Adrenal gland (tissue), 9 donors: ENCODE measurements at regions not wholly inside any gene's neighbourhood (a gene's known extent, or its start where the extent isn't known, plus 50 kb on each side); places are given as distances from the start of the nearest gene placed in this dataset.

Experiments used
- DNase-seq, 7 donors: peaks; one replicate each; pipeline ENCODE4 v3.0.0-alpha.2; 2019 to 2020
- H3K27ac ChIP-seq, 5 donors: fragments of 200-600 bp; sonication (generic) in 4 of 5; 1 replicate in 3 of 5; 2 replicates in 2 of 5; pipeline versions ENCODE4 v1.5.1 to v1.8.0; 2016 to 2020; ENCODE audit warnings: mild to moderate bottlenecking in 1 of 5
- H3K27me3 ChIP-seq: fragments of 200-600 bp; 2 replicates; pipeline ENCODE4 v1.8.0; 2021
- H3K36me3 ChIP-seq, 2 donors: fragments of 200-600 bp; replicated peaks in 1 of 2; 1 replicate in 1 of 2; 2 replicates in 1 of 2; pipeline versions ENCODE4 v1.5.1 to v1.8.0; 2018 to 2022
- H3K4me1 ChIP-seq, 2 donors: fragments of 200-600 bp; replicated peaks in 1 of 2; 1 replicate in 1 of 2; 2 replicates in 1 of 2; pipeline versions ENCODE4 v1.5.1 to v1.8.0; 2018 to 2021
- H3K4me3 ChIP-seq, 4 donors: fragments of 200-600 bp; sonication (generic) in 3 of 4; one replicate each; pipeline ENCODE4 v1.5.1; 2016 to 2018
- H3K9me3 ChIP-seq, 3 donors: fragments of 200-600 bp; sonication (generic) in 1 of 3; replicated peaks in 1 of 3; 1 replicate in 2 of 3; 2 replicates in 1 of 3; pipeline versions ENCODE4 v1.5.1 to v1.8.0; 2016 to 2021
- POLR2A ChIP-seq, 2 donors: fragments of 450-650 bp; IDR thresholded peaks; one replicate each; pipeline ENCODE4 v1.6.1; 2017; ENCODE audit warnings: antibody characterized with exemption in 2 of 2, mild to moderate bottlenecking in 2 of 2, moderate library complexity in 1 of 2
- WGBS, 4 donors: extraction: QIAGEN DNeasy Blood & Tissue Kit in 2 of 4; methylation state at CpG; one replicate each; pipeline versions ENCODE4 v1.1.5 to v1.1.7; 2013 to 2017; 5-methylcytosine and 5-hydroxymethylcytosine counted together
- intact Hi-C, 2 donors: fragments of 100-400 bp; cut with DNase I; formaldehyde crosslinking; loops; one replicate each; pipeline versions ENCODE4 v1.14.1 to v1.15.0; 2022 to 2023
- small RNA-seq, 2 donors: library from RNA; depleted of rRNA; stranded (forward); fragments of <200 nt; gene quantifications; one replicate each; pipeline ENCODE3, GENCODE V24; 2016
- TF ChIP-seq, protein P1 (sequence below), 6 experiments: fragments of 450-650 bp in 4 of 6; fragments of 200-600 bp in 2 of 6; sonication (generic) in 1 of 6; IDR thresholded peaks; 1 replicate in 5 of 6; 2 replicates in 1 of 6; pipeline versions ENCODE4 v1.5.1 to v1.8.0; 2016 to 2021; ENCODE audit warnings: antibody characterized with exemption in 6 of 6, mild to moderate bottlenecking in 2 of 6, moderate library complexity in 1 of 6
- donor health status: healthy with polysubstance abuse.
- donor health status: Bipolar disorder and iron deficiency.
- donor health status: DM: yes; HTN: yes; CAD: no.
- donor health status: DM: no; HTN: no; CAD: no.
- donor health status: DM: no; HTN: no; CAD: no.

DNA sequence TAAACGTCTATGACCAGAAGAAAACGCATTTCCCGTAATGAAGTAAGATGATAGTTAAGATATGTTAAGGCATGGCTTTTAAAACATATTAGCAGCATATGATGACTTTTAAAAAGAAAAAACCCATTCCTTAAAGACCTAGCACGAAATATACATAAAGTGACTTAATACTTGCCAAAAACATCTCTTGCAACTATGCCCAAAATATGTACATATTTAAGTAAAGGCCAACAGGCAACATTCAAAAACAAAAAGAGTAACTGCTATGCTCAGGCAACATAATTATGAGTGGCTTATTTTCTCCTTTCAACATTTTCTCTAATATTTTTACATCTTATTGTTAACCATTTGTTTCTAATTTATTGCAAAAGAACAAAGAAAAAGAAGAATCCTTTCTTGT, 60.3 kb upstream of the PAPOLG start:
- Histone ChIP-seq H3K27ac (no peak overlapping the region), H3K36me3 (no peaks in the 10 kb centered on the region), H3K4me1 (no peaks in the 10 kb centered on the region), H3K9me3 (no peaks in the 10 kb centered on the region), H3K27me3 (no peaks in the 10 kb centered on the region), H3K4me3 (no peak overlapping the region)
- DNase-seq: no peak
- TF ChIP-seq, protein P1, sequence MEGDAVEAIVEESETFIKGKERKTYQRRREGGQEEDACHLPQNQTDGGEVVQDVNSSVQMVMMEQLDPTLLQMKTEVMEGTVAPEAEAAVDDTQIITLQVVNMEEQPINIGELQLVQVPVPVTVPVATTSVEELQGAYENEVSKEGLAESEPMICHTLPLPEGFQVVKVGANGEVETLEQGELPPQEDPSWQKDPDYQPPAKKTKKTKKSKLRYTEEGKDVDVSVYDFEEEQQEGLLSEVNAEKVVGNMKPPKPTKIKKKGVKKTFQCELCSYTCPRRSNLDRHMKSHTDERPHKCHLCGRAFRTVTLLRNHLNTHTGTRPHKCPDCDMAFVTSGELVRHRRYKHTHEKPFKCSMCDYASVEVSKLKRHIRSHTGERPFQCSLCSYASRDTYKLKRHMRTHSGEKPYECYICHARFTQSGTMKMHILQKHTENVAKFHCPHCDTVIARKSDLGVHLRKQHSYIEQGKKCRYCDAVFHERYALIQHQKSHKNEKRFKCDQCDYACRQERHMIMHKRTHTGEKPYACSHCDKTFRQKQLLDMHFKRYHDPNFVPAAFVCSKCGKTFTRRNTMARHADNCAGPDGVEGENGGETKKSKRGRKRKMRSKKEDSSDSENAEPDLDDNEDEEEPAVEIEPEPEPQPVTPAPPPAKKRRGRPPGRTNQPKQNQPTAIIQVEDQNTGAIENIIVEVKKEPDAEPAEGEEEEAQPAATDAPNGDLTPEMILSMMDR (IDR thresholded peaks at IDR 0.05): no peak
- no peak for TF ChIP-seq POLR2A (IDR thresholded peaks at IDR 0.05)
- intact Hi-C loops: no loop called here
- WGBS, 4 donors: 66 to 81% (median 73%) methylated on average over 4 of the region's 4 CpGs

DNA sequence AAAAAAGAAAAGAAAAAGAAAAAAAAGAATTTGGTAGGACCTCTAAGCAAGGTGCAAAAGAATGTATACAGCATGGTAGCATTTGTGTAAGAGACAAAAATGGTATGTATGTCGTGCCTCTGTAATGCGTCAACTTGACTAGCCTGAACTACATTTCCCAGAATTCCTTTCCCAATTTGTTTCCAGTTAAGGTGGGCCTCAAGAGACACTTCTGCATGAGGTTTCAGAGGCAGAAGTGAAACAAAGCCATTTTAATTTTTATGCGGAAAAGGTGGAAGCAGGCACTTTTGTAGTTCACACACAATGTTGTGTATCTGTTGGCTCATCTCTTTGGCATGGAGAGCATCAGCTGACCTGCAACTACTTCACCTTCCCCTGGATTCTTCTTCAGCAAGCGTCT, 56.5 kb upstream of the PAPOLG start:
- Histone ChIP-seq H3K4me1 (no peaks in the 10 kb centered on the region), H3K4me3 (no peak overlapping the region), H3K9me3 (no peaks in the 10 kb centered on the region), H3K27ac (no peak overlapping the region), H3K27me3 (no peaks in the 10 kb centered on the region), H3K36me3 (no peaks in the 10 kb centered on the region)
- TF ChIP-seq POLR2A (IDR thresholded peaks at IDR 0.05): no peak
- TF ChIP-seq, protein P1 (IDR thresholded peaks at IDR 0.05): no peak
- 75 to 87% (median 82%) methylated on average over 4 of the region's 4 CpGs for WGBS, 4 donors
- DNase-seq: no peak
- intact Hi-C loops: no loop called here

DNA sequence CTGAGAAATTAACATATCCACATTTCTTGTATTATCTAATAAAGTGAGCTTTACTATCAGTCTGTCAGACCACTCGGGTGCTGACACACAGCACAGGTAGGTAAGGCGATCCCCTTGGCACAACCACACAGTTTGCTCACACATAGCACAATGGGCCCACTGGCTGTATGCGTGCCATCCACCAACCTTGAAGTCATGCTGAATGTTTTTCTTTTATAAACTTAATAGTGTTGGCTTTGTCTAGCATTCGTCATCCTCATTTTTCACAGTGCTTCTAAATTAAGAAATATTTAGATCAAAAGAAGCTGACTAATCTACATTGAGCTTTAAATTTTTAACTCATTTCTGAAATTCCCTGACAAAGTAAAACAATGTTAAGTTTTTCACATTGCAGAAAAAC, 50.0 kb upstream of the PAPOLG start:
- intact Hi-C loops: loop anchor here in 1 of 2 donors (5.0 kb wide), 1 partner anchor 291 kb away; no protein-coding TSS in a partner anchor
- Histone ChIP-seq H3K27me3 (no peaks in the 10 kb centered on the region), H3K27ac (peak overlapping the region in 1 of 5 donors; percentile 17), H3K4me1 (no peaks in the 10 kb centered on the region), H3K9me3 (no peaks in the 10 kb centered on the region), H3K36me3 (no peaks in the 10 kb centered on the region), H3K4me3 (no peak overlapping the region)
- TF ChIP-seq, protein P1 (IDR thresholded peaks at IDR 0.05): no peak
- no peak for TF ChIP-seq POLR2A (IDR thresholded peaks at IDR 0.05)
- peak in 6 of 7 donors; percentile 24 to 60 (median 42) for DNase-seq
- WGBS, 4 donors: 35 to 46% (median 39%) methylated on average over 4 of the region's 4 CpGs

Small RNA genes in the stretch of these regions (small RNA-seq; reads per million reads assigned to genes)
- gene RN7SL361P: 0 reads per million in 2 donors
